ENCODE measurements at regions not wholly inside any gene's neighbourhood (a gene's known extent, or its start where the extent isn't known, plus 50 kb on each side); places are given as distances from the start of the nearest gene placed in this dataset.

- DNase-seq = no peak
Measured at GRCh38 chr13:103772576-103772975, 706.4 kb upstream of the SLC10A2 start.

- no peak for DNase-seq
Measured at GRCh38 chr13:103762523-103762922, 696.3 kb upstream of the SLC10A2 start.

- DNase-seq = no peak
Measured at GRCh38 chr13:103759361-103759760, 693.1 kb upstream of the SLC10A2 start.

- no peak for DNase-seq
Measured at GRCh38 chr13:103758222-103758621, 692.0 kb upstream of the SLC10A2 start.

- no peak for DNase-seq
Measured at GRCh38 chr13:103757361-103757760, 691.1 kb upstream of the SLC10A2 start.

- no peak for DNase-seq
Measured at GRCh38 chr13:103754783-103755182, 688.6 kb upstream of the SLC10A2 start.

GRCh38 chr13:103734837-103735236, 668.6 kb upstream of the SLC10A2 start:
- DNase-seq = no peak

- no peak for DNase-seq
Measured at GRCh38 chr13:103731959-103732358, 665.7 kb upstream of the SLC10A2 start.

- DNase-seq = no peak
Measured at GRCh38 chr13:103730407-103730806, 664.2 kb upstream of the SLC10A2 start.

- no peak for DNase-seq
Measured at GRCh38 chr13:103726808-103727207, 660.6 kb upstream of the SLC10A2 start.

- DNase-seq = no peak
Measured at GRCh38 chr13:103716718-103717117, 650.5 kb upstream of the SLC10A2 start.

- DNase-seq = no peak
Measured at GRCh38 chr13:103715335-103715734, 649.1 kb upstream of the SLC10A2 start.

- DNase-seq = no peak
Measured at GRCh38 chr13:103703246-103703645, 637.0 kb upstream of the SLC10A2 start.

- no peak for DNase-seq
Measured at GRCh38 chr13:103698000-103698399, 631.8 kb upstream of the SLC10A2 start.

- DNase-seq = no peak
Measured at GRCh38 chr13:103695320-103695719, 629.1 kb upstream of the SLC10A2 start.

GRCh38 chr13:103694471-103694870, 628.3 kb upstream of the SLC10A2 start:
- no peak for DNase-seq

GRCh38 chr13:103694033-103694432, 627.8 kb upstream of the SLC10A2 start:
- DNase-seq = no peak

- no peak for DNase-seq
Measured at GRCh38 chr13:103692442-103692841, 626.2 kb upstream of the SLC10A2 start.

- DNase-seq = no peak
Measured at GRCh38 chr13:103676329-103676728, 610.1 kb upstream of the SLC10A2 start.

- no peak for DNase-seq
Measured at GRCh38 chr13:103671547-103671946, 605.3 kb upstream of the SLC10A2 start.

- DNase-seq = no peak
Measured at GRCh38 chr13:103663996-103664395, 597.8 kb upstream of the SLC10A2 start.

- no peak for DNase-seq
Measured at GRCh38 chr13:103656311-103656710, 590.1 kb upstream of the SLC10A2 start.

GRCh38 chr13:103640606-103641005, 574.4 kb upstream of the SLC10A2 start:
- DNase-seq = no peak

- DNase-seq = no peak
Measured at GRCh38 chr13:103639326-103639725, 573.1 kb upstream of the SLC10A2 start.

GRCh38 chr13:103638706-103639105, 572.5 kb upstream of the SLC10A2 start:
- no peak for DNase-seq

- no peak for DNase-seq
Measured at GRCh38 chr13:103634066-103634465, 567.8 kb upstream of the SLC10A2 start.
